DND-41 (cell line): ENCODE measurements at regions not wholly inside any gene's neighbourhood (a gene's known extent, or its start where the extent isn't known, plus 50 kb on each side); places are given as distances from the start of the nearest gene placed in this dataset.

Source experiments
- EZH2 ChIP-seq: IDR thresholded peaks from 3 replicates; pipeline ENCODE4 v1.6.1; 2012; ENCODE audit warnings: borderline replicate concordance, low read depth, mild to moderate bottlenecking, moderate library complexity, low read length, inconsistent platforms; ENCODE audit not compliant: severe bottlenecking
- TF ChIP-seq, protein P1 (sequence below): IDR thresholded peaks from 2 replicates; pipeline ENCODE4 v1.5.1; 2012; ENCODE audit warnings: borderline replicate concordance, low read length, moderate library complexity, mild to moderate bottlenecking; ENCODE audit not compliant: poor library complexity, severe bottlenecking; ENCODE audit errors: extremely low read depth

DNA sequence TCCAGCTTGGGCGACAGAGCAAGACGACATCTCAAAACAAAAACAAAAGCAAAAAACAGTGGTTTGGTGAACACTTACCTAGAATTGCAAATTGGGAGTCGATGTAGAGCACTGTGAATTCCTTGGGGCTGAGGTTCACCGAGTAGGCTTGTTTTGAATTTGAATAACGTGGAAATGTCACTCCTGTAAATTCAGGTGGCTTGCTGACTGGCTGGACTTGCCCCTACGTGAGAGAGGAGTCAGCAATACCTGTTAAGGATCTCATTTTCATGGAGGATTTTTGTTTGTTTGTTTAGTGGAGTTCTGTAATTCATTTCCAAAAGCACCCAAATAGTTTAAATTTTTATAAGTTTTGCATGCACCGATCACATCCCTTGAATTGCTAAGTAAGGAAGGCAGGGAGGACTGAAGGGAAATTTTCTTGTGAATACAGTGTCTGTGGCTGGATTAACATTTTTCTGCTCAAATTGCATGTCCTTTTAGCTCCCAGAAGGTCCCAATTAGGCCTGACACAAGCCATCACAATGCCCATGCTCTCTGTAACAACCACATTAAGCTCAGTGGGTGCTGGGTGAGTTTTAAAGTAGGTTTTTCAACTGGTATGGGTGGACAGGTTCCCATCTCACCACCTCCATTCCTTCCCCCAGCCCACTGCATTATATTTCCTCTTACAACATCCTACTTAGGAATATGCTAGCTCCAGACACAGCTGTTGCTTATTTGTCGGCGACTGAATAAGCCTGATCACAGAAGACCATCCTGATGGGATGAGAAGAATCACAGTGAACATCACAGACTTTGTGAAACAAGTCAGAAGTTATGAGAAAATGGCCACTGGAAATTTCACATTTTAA, 58.5 kb upstream of the TTC29 start:
- TF ChIP-seq, protein P1, sequence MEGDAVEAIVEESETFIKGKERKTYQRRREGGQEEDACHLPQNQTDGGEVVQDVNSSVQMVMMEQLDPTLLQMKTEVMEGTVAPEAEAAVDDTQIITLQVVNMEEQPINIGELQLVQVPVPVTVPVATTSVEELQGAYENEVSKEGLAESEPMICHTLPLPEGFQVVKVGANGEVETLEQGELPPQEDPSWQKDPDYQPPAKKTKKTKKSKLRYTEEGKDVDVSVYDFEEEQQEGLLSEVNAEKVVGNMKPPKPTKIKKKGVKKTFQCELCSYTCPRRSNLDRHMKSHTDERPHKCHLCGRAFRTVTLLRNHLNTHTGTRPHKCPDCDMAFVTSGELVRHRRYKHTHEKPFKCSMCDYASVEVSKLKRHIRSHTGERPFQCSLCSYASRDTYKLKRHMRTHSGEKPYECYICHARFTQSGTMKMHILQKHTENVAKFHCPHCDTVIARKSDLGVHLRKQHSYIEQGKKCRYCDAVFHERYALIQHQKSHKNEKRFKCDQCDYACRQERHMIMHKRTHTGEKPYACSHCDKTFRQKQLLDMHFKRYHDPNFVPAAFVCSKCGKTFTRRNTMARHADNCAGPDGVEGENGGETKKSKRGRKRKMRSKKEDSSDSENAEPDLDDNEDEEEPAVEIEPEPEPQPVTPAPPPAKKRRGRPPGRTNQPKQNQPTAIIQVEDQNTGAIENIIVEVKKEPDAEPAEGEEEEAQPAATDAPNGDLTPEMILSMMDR = no peak
- no peak for TF ChIP-seq EZH2
